GM18507 (cell line): ENCODE measurements at regions not wholly inside any gene's neighbourhood (a gene's known extent, or its start where the extent isn't known, plus 50 kb on each side); places are given as distances from the start of the nearest gene placed in this dataset.

Source experiments
- DNase-seq: peaks from one replicate; pipeline ENCODE4 v3.0.0; 2011; ENCODE audit warnings: low read depth; ENCODE audit not compliant: insufficient read length; ENCODE audit errors: extremely low spot score
- FAIRE-seq: peaks from 2 replicates; lab custom pipeline; 2011; peaks lifted over from hg19 to GRCh38; lab: Jason Lieb, UNC

- FAIRE-seq: no peak
- DNase-seq: no peak
Observed at GRCh38 chr21:16537501-16537900, 807.7 kb downstream of the USP25 start.

GRCh38 chr21:16538405-16538804 is 808.6 kb downstream of the USP25 start:
- DNase-seq (no peak), FAIRE-seq (no peak)

DNA sequence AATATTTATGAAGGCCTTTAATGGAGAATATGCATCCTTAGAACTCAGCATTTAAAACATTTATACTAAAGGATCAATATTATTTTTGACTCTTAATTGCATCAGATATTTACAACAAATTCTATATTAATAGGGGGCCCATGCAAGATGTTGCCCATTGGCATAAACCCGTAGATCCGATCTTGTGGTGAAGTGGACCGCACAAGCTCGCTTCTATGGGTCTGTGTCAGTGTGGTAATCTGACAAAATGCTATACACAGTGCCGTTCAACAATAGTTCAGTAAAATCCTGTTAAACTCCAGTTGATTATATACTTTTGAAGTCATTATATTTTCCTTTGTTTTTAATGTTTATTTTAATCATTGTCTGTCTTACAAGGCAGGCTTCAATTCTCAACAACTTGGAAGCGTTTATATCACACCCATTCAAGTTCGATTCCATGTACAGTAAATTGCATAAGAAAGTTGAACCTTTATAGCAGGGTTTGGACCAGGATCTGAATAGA is 809.2 kb downstream of the USP25 start:
- DNase-seq (no peak), FAIRE-seq (no peak)

GRCh38 chr21:16540966-16541727 is 811.4 kb downstream of the USP25 start:
- DNase-seq (no peak), FAIRE-seq (no peak)

DNA sequence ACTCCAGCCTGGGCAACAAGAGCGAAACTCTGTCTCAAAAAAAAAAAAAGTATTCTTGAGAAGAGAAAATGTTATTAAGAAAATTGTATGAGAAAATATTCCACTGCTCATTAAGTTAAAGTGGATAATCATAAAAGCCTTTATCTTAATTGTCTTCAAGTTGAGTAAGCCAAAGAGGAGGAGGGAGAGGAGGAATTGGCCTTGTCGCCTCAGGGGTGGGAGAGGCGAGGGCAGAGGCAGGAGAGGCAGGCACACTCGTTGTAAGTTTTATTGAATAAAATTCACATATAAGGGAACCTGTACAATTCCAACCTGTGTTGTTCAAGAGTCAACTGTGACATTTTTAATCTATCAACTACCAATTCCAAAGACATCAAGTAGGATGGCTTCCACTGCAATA is 820.3 kb downstream of the USP25 start:
- FAIRE-seq: no peak
- no peak for DNase-seq

DNA sequence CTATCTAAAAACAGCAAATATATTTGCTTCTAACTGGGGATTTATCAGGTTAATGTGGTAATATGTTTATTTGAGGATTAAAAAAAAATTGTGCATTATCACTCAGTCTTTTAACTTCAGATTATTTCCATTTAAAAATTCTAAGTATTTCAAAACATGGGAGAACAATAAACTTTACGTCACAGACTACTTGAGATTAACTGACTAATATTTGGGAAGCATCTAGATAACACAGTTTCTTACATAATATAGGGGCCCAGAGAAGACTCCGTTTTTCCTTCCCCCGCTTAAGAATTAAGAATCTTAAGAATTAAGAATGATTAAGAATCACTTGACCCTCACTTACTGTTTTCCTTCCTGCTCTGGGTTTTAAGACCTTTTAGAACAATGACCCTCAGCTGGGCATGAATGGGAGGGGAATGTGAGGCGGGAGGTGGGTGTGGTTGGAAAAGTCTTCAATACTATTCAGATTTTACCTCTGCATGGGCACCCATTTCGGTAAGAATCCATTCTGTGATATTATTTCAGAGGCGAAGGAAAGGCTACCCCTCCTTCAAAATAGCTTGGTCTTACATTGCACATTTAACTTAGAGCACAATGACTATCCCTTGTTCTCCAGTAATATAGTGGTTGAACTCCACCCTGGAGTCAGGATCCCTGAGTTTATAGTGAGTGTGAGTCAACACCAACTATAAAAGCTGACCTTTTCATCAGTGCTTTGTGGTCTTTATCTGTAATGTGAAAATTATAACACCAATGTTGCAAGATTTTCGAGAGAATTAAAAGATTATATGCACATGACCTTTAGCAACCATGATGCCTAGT is 821.3 kb downstream of the USP25 start:
- FAIRE-seq: no peak

GRCh38 chr21:16552880-16553279 is 823.1 kb downstream of the USP25 start:
- no peak for FAIRE-seq

More for the DNA sequence above, 821.3 kb downstream of the USP25 start:
- no peak for DNase-seq

GRCh38 chr21:16554503-16554902 is 824.7 kb downstream of the USP25 start:
- FAIRE-seq (no peak), DNase-seq (no peak)

More at GRCh38 chr21:16552880-16553279, 823.1 kb downstream of the USP25 start:
- no peak for DNase-seq

DNA sequence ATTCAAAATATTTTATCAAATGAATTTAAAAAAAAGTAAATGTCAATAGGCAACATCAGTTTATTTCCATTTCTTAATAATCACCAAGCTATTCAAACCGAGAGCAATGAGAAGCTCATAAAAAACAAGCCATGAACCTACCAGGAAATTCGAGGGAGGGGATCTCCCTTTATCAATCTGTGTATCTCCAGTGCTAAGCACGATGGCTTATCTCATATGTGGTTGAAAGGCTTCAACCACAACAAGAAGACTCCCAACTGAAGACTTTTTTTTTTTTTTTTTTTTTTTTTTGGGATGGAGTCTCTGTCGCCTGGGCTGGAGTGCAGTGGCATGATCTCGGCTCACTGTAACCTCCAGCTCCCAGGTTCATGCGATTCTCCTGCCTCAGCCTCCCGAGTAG is 833.3 kb downstream of the USP25 start:
- FAIRE-seq: no peak
- DNase-seq: no peak

GRCh38 chr21:16563795-16564194 is 834.0 kb downstream of the USP25 start:
- FAIRE-seq (no peak), DNase-seq (no peak)

DNA sequence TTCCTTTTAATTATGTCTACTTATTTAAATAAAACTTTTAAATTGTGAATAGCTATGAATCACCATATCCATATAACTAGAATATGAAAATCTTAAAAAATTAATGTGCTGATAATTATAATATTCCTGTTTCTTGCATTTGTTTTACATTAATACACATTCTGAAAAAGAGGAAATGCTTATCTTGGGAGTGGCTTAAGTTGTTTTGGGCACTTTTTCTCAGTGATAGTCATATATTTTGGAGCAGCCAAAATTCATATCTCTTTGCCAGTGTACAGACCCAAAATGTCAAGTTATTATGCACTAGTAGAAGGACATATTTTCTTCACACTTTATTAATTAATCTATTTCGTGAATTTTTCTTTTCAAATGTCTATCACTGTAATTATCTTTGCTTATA is 838.5 kb downstream of the USP25 start:
- no peak for DNase-seq
- no peak for FAIRE-seq

- FAIRE-seq (no peak), DNase-seq (no peak)
Observed at GRCh38 chr21:16568661-16569060, 838.9 kb downstream of the USP25 start.

- FAIRE-seq: no peak
- DNase-seq: no peak
Observed at GRCh38 chr21:16569679-16570078, 839.9 kb downstream of the USP25 start.

DNA sequence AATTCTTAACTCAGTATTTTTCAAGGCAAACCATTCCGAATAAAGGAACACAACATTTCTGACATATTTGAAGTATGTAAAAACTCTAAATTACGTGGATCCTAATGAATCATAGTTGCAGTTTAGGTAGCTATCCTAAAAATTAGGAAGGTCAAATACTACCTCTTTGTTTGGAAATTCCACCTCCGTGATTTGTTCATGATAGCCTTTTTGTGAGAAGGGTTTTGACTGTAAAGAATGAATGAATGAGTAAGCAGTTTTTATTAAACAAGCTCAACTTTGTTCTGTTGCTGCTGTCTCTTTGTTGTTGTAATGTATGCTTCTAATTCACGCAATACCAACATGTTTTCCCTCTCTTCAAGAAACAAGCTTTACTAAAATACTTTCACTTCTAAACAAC is 840.4 kb downstream of the USP25 start:
- no peak for DNase-seq

DNA sequence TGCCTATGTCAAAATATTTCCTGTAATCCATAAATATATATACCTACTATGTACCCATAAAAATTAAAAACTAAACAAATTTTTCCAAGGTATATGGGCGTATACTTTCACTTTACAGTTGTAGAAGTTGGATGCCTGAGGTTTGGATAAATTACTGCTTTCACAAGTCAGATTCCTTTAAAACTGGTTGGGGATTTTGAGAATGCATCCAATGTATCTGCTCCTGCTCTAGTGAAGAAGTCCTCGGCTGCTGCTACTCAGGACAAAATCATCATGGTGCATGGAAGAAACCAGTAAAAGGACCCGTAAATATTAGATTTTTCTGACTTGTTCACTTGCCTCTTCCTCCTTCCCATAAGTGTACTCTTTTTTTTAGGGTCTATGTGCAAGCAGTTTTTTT is 841.1 kb downstream of the USP25 start:
- FAIRE-seq (no peak), DNase-seq (no peak)

More for the DNA sequence above, 840.4 kb downstream of the USP25 start:
- FAIRE-seq: no peak

- DNase-seq: no peak
- no peak for FAIRE-seq
Observed at GRCh38 chr21:16571594-16571993, 841.8 kb downstream of the USP25 start.

DNA sequence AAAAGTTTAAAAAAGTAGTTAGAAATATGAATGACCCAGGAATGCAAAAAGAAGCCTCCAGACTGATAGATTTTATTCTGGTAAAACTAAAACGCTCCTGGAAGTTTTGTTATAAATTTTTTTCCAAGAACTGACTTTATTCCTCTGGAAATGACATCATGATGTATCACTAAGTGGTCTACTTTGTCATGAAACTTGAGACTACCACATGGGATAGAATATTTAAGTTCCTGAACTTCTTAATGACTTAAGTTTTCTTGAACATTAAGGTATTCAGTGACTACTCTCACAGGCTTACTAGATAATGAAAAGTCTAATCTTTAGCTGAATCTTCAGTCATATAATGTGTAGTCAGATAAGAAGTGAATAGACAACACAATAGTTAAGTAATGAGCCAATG is 842.2 kb downstream of the USP25 start:
- DNase-seq (no peak), FAIRE-seq (no peak)

DNA sequence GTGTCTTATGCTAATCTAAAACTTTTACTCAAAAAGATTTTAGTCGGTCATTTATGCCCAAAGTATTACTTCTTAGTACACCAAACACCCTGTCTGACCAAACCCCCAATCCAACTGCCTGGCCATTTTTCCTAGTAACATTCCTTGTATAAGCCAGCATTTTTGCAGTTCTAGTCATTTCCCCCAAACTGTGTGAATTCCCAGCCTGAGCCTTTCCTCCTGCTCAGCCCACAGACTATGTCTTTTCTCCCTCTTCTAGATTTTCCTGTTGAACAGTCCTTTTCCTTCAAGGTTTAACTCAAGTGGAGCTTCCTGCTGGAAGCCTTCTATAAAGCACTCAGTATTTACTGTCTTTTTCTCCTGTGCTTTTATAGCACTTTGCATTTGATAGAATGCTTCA is 843.8 kb downstream of the USP25 start:
- DNase-seq: no peak
- no peak for FAIRE-seq

DNA sequence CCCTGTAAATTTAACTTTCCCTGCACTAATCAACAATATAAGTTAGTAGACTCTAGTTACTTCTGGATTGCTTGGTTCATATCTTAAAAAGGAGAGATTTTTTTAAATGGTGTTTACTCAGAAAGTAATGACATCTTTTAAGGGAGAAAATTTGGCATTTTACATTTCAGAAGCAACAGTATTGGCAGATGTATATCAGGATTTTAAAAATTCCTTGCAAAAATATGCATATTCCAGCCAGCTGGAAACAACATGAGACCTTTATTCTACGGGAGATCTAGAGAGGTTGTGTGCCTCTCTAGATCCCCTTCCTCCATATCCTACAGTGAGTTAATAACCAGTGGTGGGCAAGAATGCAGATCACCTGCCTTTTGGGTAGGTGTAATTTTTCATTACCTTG is 848.2 kb downstream of the USP25 start:
- no peak for FAIRE-seq
- DNase-seq: no peak

GRCh38 chr21:16578912-16579311 is 849.1 kb downstream of the USP25 start:
- DNase-seq (no peak), FAIRE-seq (no peak)

- FAIRE-seq (no peak), DNase-seq (no peak)
Observed at GRCh38 chr21:16579538-16579937, 849.8 kb downstream of the USP25 start.
